Astrocyte (in vitro differentiated cells and primary cell): ENCODE measurements at regions not wholly inside any gene's neighbourhood (a gene's known extent, or its start where the extent isn't known, plus 50 kb on each side); places are given as distances from the start of the nearest gene placed in this dataset.

Experiments used
- DNase-seq: peaks from one replicate; pipeline ENCODE4 v3.0.0-alpha.2; 2010; ENCODE audit warnings: low read depth
- FAIRE-seq: peaks from 2 replicates; lab custom pipeline; 2011; peaks lifted over from hg19 to GRCh38; lab: Jason Lieb, UNC
- H2AFZ ChIP-seq: 2 replicates; pipeline ENCODE4 v1.6.0; 2012; ENCODE audit warnings: low read depth, low read length, inconsistent platforms
- H3K27ac ChIP-seq: 2 replicates; pipeline ENCODE4 v1.5.1; 2011; ENCODE audit warnings: low read depth, low read length, inconsistent platforms
- H3K27me3 ChIP-seq: 2 replicates; pipeline ENCODE4 v1.6.0; 2011; ENCODE audit warnings: low read length, inconsistent platforms; ENCODE audit not compliant: insufficient read depth
- H3K36me3 ChIP-seq: 2 replicates; pipeline ENCODE4 v1.5.1; 2011; ENCODE audit warnings: low read length, inconsistent platforms; ENCODE audit not compliant: insufficient read depth
- H3K4me1 ChIP-seq: 2 replicates; pipeline ENCODE4 v1.5.1; 2011; ENCODE audit warnings: low read length, inconsistent platforms; ENCODE audit not compliant: insufficient read depth
- H3K4me2 ChIP-seq: 2 replicates; pipeline ENCODE4 v1.6.0; 2012; ENCODE audit warnings: low read length, inconsistent platforms
- H3K4me3 ChIP-seq: 2 replicates; pipeline ENCODE4 v1.5.1; 2011; ENCODE audit warnings: low read depth, mild to moderate bottlenecking, low read length, inconsistent platforms; ENCODE audit not compliant: insufficient read depth
- H3K79me2 ChIP-seq: 2 replicates; pipeline ENCODE4 v1.6.0; 2012; ENCODE audit warnings: mild to moderate bottlenecking, low read length, inconsistent platforms; ENCODE audit not compliant: insufficient read depth
- H3K9ac ChIP-seq: 2 replicates; pipeline ENCODE4 v1.6.0; 2012; ENCODE audit warnings: mild to moderate bottlenecking, low read length, inconsistent platforms
- H3K9me3 ChIP-seq: 2 replicates; pipeline ENCODE4 v1.5.1; 2012; ENCODE audit warnings: low read depth, mild to moderate bottlenecking, low read length, inconsistent platforms; ENCODE audit not compliant: insufficient read depth
- H4K20me1 ChIP-seq: 2 replicates; pipeline ENCODE4 v1.6.0; 2012; ENCODE audit warnings: low read length, inconsistent platforms; ENCODE audit not compliant: insufficient read depth
- H3K27ac Mint-ChIP-seq: one replicate; pipeline ENCODE4 v1.8.0; 2021; ENCODE audit warnings: mild to moderate bottlenecking, mixed read lengths; ENCODE audit not compliant: unreplicated experiment
- H3K27me3 Mint-ChIP-seq: one replicate; pipeline ENCODE4 v1.8.0; 2021; ENCODE audit warnings: low read depth, mixed read lengths; ENCODE audit not compliant: unreplicated experiment
- H3K36me3 Mint-ChIP-seq: one replicate; pipeline ENCODE4 v1.8.0; 2021; ENCODE audit warnings: low read depth, mixed read lengths; ENCODE audit not compliant: unreplicated experiment
- H3K4me1 Mint-ChIP-seq: one replicate; pipeline ENCODE4 v1.8.0; 2021; ENCODE audit warnings: low read depth, mixed read lengths; ENCODE audit not compliant: unreplicated experiment
- H3K4me3 Mint-ChIP-seq: one replicate; pipeline ENCODE4 v1.8.0; 2021; ENCODE audit warnings: mild to moderate bottlenecking, moderate library complexity, mixed read lengths; ENCODE audit not compliant: unreplicated experiment
- H3K9me3 Mint-ChIP-seq: one replicate; pipeline ENCODE4 v1.8.0; 2021; ENCODE audit warnings: mild to moderate bottlenecking, mixed read lengths; ENCODE audit not compliant: unreplicated experiment
- EZH2 ChIP-seq: IDR thresholded peaks from 2 replicates; pipeline ENCODE4 v1.6.1; 2012; ENCODE audit warnings: mild to moderate bottlenecking, low read length, inconsistent platforms; ENCODE audit not compliant: insufficient read depth
- TF ChIP-seq, protein P1 (sequence below): IDR thresholded peaks from 2 replicates; pipeline ENCODE4 v1.5.1; 2011; ENCODE audit warnings: low read depth, mild to moderate bottlenecking, inconsistent platforms, low read length, moderate library complexity; ENCODE audit not compliant: insufficient read depth

DNA sequence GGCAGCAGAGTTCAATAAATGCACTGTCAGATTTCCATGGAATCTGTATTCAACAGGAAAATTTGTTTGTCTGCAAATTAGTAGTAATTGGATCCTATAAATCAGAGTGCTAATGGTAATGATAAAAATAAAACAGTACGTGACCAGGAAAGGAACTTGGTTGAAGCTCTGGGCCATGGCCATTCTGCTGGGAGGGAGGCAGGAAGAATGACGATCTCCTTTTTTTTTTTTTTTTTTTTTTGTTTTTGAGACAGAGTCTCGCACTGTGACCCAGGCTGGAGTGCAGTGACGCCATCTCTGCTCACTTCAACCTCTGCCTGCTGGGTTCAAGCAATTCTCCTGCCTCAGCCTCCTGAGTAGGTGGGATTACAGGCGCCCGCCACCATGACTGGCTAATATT lies 94.8 kb upstream of the SEC11C start:
- Histone ChIP-seq H3K27me3 (no peaks in the 10 kb centered on the region), H4K20me1 (no peaks in the 10 kb centered on the region), H3K9me3 (no peaks in the 10 kb centered on the region), H3K79me2 (no peaks in the 10 kb centered on the region), H3K9ac (no peak overlapping the region), H3K27ac (no peak overlapping the region), H3K4me2 (no peak overlapping the region), H3K4me3 (no peak overlapping the region), H3K4me1 (no peaks in the 10 kb centered on the region), H3K36me3 (no peaks in the 10 kb centered on the region), H2AFZ (no peak overlapping the region)
- Mint-ChIP-seq H3K36me3 (peaks cover 2% of the 10 kb centered on the region), H3K4me3 (no peak overlapping the region), H3K27ac (no peak overlapping the region), H3K9me3 (peaks cover 2% of the 10 kb centered on the region), H3K4me1 (peaks cover 11% of the 10 kb centered on the region), H3K27me3 (peaks cover 19% of the 10 kb centered on the region)
- DNase-seq (no peak), FAIRE-seq (no peak)
- TF ChIP-seq EZH2 = no peak
- TF ChIP-seq, protein P1, sequence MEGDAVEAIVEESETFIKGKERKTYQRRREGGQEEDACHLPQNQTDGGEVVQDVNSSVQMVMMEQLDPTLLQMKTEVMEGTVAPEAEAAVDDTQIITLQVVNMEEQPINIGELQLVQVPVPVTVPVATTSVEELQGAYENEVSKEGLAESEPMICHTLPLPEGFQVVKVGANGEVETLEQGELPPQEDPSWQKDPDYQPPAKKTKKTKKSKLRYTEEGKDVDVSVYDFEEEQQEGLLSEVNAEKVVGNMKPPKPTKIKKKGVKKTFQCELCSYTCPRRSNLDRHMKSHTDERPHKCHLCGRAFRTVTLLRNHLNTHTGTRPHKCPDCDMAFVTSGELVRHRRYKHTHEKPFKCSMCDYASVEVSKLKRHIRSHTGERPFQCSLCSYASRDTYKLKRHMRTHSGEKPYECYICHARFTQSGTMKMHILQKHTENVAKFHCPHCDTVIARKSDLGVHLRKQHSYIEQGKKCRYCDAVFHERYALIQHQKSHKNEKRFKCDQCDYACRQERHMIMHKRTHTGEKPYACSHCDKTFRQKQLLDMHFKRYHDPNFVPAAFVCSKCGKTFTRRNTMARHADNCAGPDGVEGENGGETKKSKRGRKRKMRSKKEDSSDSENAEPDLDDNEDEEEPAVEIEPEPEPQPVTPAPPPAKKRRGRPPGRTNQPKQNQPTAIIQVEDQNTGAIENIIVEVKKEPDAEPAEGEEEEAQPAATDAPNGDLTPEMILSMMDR = no peak

DNA sequence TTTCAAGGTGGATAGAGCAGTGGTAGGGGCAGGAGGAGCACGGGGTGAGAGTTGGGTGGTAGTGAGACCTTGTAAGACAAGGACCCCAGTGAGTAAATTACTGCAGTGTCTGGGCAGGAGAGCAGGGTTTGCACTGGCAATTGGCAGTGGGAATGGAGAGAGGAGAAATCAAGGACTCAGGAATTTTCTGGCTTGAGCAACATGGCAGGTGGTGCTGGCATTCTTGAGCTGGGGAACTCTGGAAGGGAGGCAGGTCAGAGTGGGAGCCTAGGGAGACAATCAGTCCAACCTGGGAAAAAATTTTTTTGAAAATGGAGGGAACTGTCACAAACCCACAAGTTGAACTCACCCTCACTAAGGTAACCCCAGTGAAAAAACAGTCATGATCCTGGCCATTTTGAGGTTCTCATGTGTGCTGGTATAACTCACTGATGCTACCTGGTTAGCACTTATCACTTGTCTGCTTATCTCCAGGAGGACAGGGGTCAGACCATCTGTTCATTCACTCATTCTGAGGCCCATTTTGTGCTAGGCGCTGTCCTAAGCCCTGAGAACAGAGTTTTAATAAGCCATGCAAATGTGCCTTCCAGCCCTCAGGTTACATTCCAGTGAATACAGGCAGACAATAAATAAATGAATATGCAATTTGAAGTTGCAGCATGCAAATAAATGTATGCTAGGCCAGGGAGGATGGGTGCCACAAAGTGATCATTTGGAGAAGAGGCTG lies 92.2 kb upstream of the SEC11C start:
- Histone ChIP-seq H3K27ac (no peak overlapping the region), H2AFZ (no peak overlapping the region), H3K27me3 (no peaks in the 10 kb centered on the region), H3K4me3 (no peak overlapping the region), H4K20me1 (no peaks in the 10 kb centered on the region), H3K36me3 (no peaks in the 10 kb centered on the region), H3K4me2 (no peak overlapping the region), H3K4me1 (no peaks in the 10 kb centered on the region), H3K9me3 (no peaks in the 10 kb centered on the region), H3K9ac (no peak overlapping the region), H3K79me2 (no peaks in the 10 kb centered on the region)
- no peak overlapping the region for H3K4me3 Mint-ChIP-seq
- no peak overlapping the region for H3K27ac Mint-ChIP-seq
- no peak for DNase-seq
- TF ChIP-seq, protein P1 = no peak
- TF ChIP-seq EZH2 = no peak
- peaks cover 30% of the 10 kb centered on the region for H3K27me3 Mint-ChIP-seq
- H3K9me3 Mint-ChIP-seq = peaks cover 6% of the 10 kb centered on the region
- peaks cover 5% of the 10 kb centered on the region for H3K4me1 Mint-ChIP-seq
- peaks cover 4% of the 10 kb centered on the region for H3K36me3 Mint-ChIP-seq
- FAIRE-seq = no peak

DNA sequence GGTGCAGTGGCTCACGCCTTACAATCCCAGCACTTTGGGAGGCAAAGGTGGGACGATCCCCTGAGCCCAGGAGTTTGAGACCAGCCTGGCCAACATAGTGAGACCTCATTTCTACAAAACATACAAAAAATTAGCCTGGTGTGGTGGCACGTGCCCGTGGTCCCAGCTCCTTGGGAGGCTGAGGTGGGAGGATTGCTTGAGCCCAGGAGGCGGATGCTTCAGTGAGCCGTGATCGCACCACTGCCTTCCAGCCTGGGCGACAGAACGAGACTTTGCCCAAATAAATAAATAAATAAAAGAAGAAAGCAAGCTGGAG lies 91.7 kb upstream of the SEC11C start:
- Histone ChIP-seq H2AFZ (no peak overlapping the region), H3K9me3 (no peaks in the 10 kb centered on the region)

More for the DNA sequence above, 91.7 kb upstream of the SEC11C start:
- Histone ChIP-seq H3K27me3 (no peaks in the 10 kb centered on the region), H3K4me3 (no peak overlapping the region), H4K20me1 (no peaks in the 10 kb centered on the region), H3K4me1 (no peaks in the 10 kb centered on the region), H3K9ac (no peak overlapping the region), H3K27ac (no peak overlapping the region), H3K36me3 (no peaks in the 10 kb centered on the region), H3K4me2 (no peak overlapping the region), H3K79me2 (no peaks in the 10 kb centered on the region)
- DNase-seq (no peak), FAIRE-seq (no peak)
- no peak overlapping the region for H3K27ac Mint-ChIP-seq
- peaks cover 5% of the 10 kb centered on the region for H3K4me1 Mint-ChIP-seq
- H3K36me3 Mint-ChIP-seq = peaks cover 4% of the 10 kb centered on the region
- no peak overlapping the region for H3K4me3 Mint-ChIP-seq
- H3K9me3 Mint-ChIP-seq = peaks cover 6% of the 10 kb centered on the region
- TF ChIP-seq, protein P1 = no peak
- no peak for TF ChIP-seq EZH2
- H3K27me3 Mint-ChIP-seq = peaks cover 31% of the 10 kb centered on the region
